OCI-M1 (cell line): ENCODE measurements at regions not wholly inside any gene's neighbourhood (a gene's known extent, or its start where the extent isn't known, plus 50 kb on each side); places are given as distances from the start of the nearest gene placed in this dataset.

ENCODE experiments used
- DNase-seq: peaks from one replicate; lab custom pipeline; 2025; lab: John Stamatoyannopoulos, UW

GRCh38 chr18:45227001-45227742 is 388.1 kb upstream of the SLC14A2 start:
- DNase-seq = no peak

- no peak for DNase-seq
Observed at GRCh38 chr18:45228796-45229388, 386.4 kb upstream of the SLC14A2 start.

GRCh38 chr18:45231617-45232016 is 383.7 kb upstream of the SLC14A2 start:
- no peak for DNase-seq

- DNase-seq = peak; percentile 3
Observed at GRCh38 chr18:45232061-45232460, 383.2 kb upstream of the SLC14A2 start.

- peak; percentile 3 for DNase-seq
Observed at GRCh38 chr18:45236676-45237075, 378.6 kb upstream of the SLC14A2 start.

GRCh38 chr18:45237343-45238098 is 377.8 kb upstream of the SLC14A2 start:
- no peak for DNase-seq

- DNase-seq = peak; percentile 16
Observed at GRCh38 chr18:45241271-45241670, 374.0 kb upstream of the SLC14A2 start.

GRCh38 chr18:45241982-45242565 is 373.2 kb upstream of the SLC14A2 start:
- DNase-seq = no peak

GRCh38 chr18:45243340-45244110 is 371.8 kb upstream of the SLC14A2 start:
- no peak for DNase-seq

GRCh38 chr18:45245091-45245511 is 370.2 kb upstream of the SLC14A2 start:
- no peak for DNase-seq

GRCh38 chr18:45248240-45248903 is 366.9 kb upstream of the SLC14A2 start:
- peak; percentile 19 for DNase-seq

GRCh38 chr18:45249246-45249661 is 366.0 kb upstream of the SLC14A2 start:
- no peak for DNase-seq

GRCh38 chr18:45250479-45250878 is 364.8 kb upstream of the SLC14A2 start:
- no peak for DNase-seq

GRCh38 chr18:45251236-45251635 is 364.0 kb upstream of the SLC14A2 start:
- no peak for DNase-seq

GRCh38 chr18:45252474-45252873 is 362.8 kb upstream of the SLC14A2 start:
- no peak for DNase-seq

GRCh38 chr18:45253056-45253565 is 362.2 kb upstream of the SLC14A2 start:
- no peak for DNase-seq

GRCh38 chr18:45253973-45254708 is 361.1 kb upstream of the SLC14A2 start:
- no peak for DNase-seq

- DNase-seq = no peak
Observed at GRCh38 chr18:45254709-45255082, 360.6 kb upstream of the SLC14A2 start.

GRCh38 chr18:45255197-45255890 is 359.9 kb upstream of the SLC14A2 start:
- DNase-seq = no peak

GRCh38 chr18:45260125-45260524 is 355.2 kb upstream of the SLC14A2 start:
- no peak for DNase-seq
